Smooth muscle cell (in vitro differentiated cells): ENCODE measurements at regions not wholly inside any gene's neighbourhood (a gene's known extent, or its start where the extent isn't known, plus 50 kb on each side); places are given as distances from the start of the nearest gene placed in this dataset.

Experiments used
- DNase-seq: peaks from one replicate; lab custom pipeline; 2025; ENCODE audit not compliant: unreplicated experiment; lab: John Stamatoyannopoulos, UW
- H2AFZ ChIP-seq: fragments of 200-600 bp; sonication (generic); 2 replicates; pipeline ENCODE4 v1.6.0; 2016; ENCODE audit warnings: antibody characterized with exemption, low read depth, mild to moderate bottlenecking
- H3F3A ChIP-seq: fragments of 200-600 bp; sonication (generic); 2 replicates; pipeline ENCODE4 v1.6.0; 2017; ENCODE audit warnings: antibody characterized with exemption, low read depth
- H3K27ac ChIP-seq: fragments of 200-600 bp; sonication (generic); 2 replicates; pipeline ENCODE4 v1.5.1; 2016; ENCODE audit warnings: low read depth, mild to moderate bottlenecking
- H3K27me3 ChIP-seq: fragments of 200-600 bp; sonication (generic); 2 replicates; pipeline ENCODE4 v1.6.1; 2016; ENCODE audit warnings: low read depth, mild to moderate bottlenecking
- H3K36me3 ChIP-seq: fragments of 200-600 bp; sonication (generic); 2 replicates; pipeline ENCODE4 v1.5.1; 2016; ENCODE audit warnings: low read depth
- H3K4me1 ChIP-seq: fragments of 200-600 bp; sonication (generic); 2 replicates; pipeline ENCODE4 v1.5.1; 2016; ENCODE audit warnings: low read depth
- H3K4me2 ChIP-seq: fragments of 200-600 bp; sonication (generic); 2 replicates; pipeline ENCODE4 v1.6.0; 2016; ENCODE audit warnings: mild to moderate bottlenecking
- H3K4me3 ChIP-seq: fragments of 200-600 bp; sonication (generic); 2 replicates; pipeline ENCODE4 v1.5.1; 2016; ENCODE audit warnings: mild to moderate bottlenecking
- H3K79me2 ChIP-seq: fragments of 200-600 bp; sonication (generic); 2 replicates; pipeline ENCODE4 v1.6.0; 2016; ENCODE audit warnings: low read depth, mild to moderate bottlenecking
- H3K9ac ChIP-seq: fragments of 200-600 bp; sonication (generic); 2 replicates; pipeline ENCODE4 v1.6.0; 2016; ENCODE audit warnings: low read depth
- H3K9me3 ChIP-seq: fragments of 200-600 bp; sonication (generic); replicated peaks from 2 replicates; pipeline ENCODE4 v1.5.1; 2016; ENCODE audit warnings: low read depth
- H4K20me1 ChIP-seq: fragments of 200-600 bp; sonication (generic); 2 replicates; pipeline ENCODE4 v1.6.0; 2016; ENCODE audit warnings: low read depth
- WGBS: methylation state at CpG from one replicate; pipeline ENCODE4 v1.1.7; 2016; ENCODE audit warnings: low lambda C conversion rate; 5-methylcytosine and 5-hydroxymethylcytosine counted together
- TF ChIP-seq, protein P1 (sequence below): fragments of 200-600 bp; sonication (generic); IDR thresholded peaks from 2 replicates; pipeline ENCODE4 v1.5.1; 2017; ENCODE audit warnings: borderline replicate concordance, mild to moderate bottlenecking, antibody characterized with exemption; ENCODE audit not compliant: insufficient read depth, poor library complexity, severe bottlenecking

DNA sequence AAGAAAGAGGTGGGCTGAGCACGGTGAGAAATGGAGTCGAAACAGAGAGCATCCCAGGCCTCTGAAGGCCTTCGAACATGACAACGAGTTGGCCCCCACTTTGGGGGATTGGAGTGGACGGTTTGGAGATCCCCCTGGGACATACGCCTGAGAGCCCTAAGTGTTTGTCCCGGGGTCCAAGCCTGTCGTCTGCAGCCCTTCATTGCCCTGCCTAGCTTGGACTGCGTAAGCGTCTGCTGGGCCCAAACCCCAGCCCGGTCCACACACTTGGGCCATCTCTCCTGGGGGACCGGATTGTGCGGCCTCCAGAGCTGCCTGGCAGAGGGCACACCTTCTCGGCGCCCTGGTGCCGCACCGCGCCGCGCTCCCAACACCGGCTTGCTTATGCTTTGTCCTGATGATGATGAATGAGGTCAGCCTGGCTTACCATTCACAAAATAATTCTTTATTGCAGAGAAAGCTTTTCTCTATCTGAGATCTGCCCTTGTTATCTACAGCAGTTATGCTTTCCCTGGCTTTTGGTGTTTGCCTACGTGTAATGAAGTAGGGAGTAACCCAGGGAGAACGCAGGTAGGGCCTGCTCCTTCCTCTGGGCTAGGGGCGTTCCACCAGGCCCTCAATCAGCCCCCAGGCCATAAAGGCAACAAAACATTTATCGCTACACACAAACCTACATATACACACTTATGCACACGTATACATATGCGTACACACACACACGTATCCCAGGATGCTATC, 85.9 kb upstream of the PPARA start:
- H3K4me3 ChIP-seq: no peak overlapping the region
- TF ChIP-seq, protein P1, sequence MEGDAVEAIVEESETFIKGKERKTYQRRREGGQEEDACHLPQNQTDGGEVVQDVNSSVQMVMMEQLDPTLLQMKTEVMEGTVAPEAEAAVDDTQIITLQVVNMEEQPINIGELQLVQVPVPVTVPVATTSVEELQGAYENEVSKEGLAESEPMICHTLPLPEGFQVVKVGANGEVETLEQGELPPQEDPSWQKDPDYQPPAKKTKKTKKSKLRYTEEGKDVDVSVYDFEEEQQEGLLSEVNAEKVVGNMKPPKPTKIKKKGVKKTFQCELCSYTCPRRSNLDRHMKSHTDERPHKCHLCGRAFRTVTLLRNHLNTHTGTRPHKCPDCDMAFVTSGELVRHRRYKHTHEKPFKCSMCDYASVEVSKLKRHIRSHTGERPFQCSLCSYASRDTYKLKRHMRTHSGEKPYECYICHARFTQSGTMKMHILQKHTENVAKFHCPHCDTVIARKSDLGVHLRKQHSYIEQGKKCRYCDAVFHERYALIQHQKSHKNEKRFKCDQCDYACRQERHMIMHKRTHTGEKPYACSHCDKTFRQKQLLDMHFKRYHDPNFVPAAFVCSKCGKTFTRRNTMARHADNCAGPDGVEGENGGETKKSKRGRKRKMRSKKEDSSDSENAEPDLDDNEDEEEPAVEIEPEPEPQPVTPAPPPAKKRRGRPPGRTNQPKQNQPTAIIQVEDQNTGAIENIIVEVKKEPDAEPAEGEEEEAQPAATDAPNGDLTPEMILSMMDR: no peak
- H3K79me2 ChIP-seq: no peaks in the 10 kb centered on the region
- no peak overlapping the region for H3K9ac ChIP-seq
- no peaks in the 10 kb centered on the region for H3K4me1 ChIP-seq
- no peak overlapping the region for H3K27ac ChIP-seq
- no peaks in the 10 kb centered on the region for H3K9me3 ChIP-seq
- H3K4me2 ChIP-seq: no peak overlapping the region
- no peak for DNase-seq
- WGBS: 94% methylated on average over 28 of the region's 28 CpGs
- peaks cover 89% of the 10 kb centered on the region for H3K27me3 ChIP-seq
- no peaks in the 10 kb centered on the region for H3K36me3 ChIP-seq
- H4K20me1 ChIP-seq: no peaks in the 10 kb centered on the region
- no peak overlapping the region for H2AFZ ChIP-seq
- peaks cover 5% of the 10 kb centered on the region for H3F3A ChIP-seq

GRCh38 chr22:46064966-46065666, 85.2 kb upstream of the PPARA start:
- Histone ChIP-seq H3K4me3 (no peak overlapping the region), H4K20me1 (no peaks in the 10 kb centered on the region), H3K4me2 (no peak overlapping the region), H3F3A (peaks cover 5% of the 10 kb centered on the region), H3K4me1 (no peaks in the 10 kb centered on the region), H3K27me3 (peaks cover 90% of the 10 kb centered on the region), H2AFZ (no peak overlapping the region), H3K9me3 (no peaks in the 10 kb centered on the region), H3K36me3 (no peaks in the 10 kb centered on the region), H3K27ac (no peak overlapping the region), H3K79me2 (no peaks in the 10 kb centered on the region), H3K9ac (no peak overlapping the region)
- 90% methylated on average over 17 of the region's 17 CpGs for WGBS
- TF ChIP-seq, protein P1: no peak
- no peak for DNase-seq

- H3F3A ChIP-seq: peaks cover 5% of the 10 kb centered on the region
- 93% methylated on average over 2 of the region's 2 CpGs for WGBS
- H3K27me3 ChIP-seq: peaks cover 83% of the 10 kb centered on the region
- H3K79me2 ChIP-seq: no peaks in the 10 kb centered on the region
- H3K4me1 ChIP-seq: peaks cover 4% of the 10 kb centered on the region
- no peak overlapping the region for H3K9ac ChIP-seq
- H3K36me3 ChIP-seq: no peaks in the 10 kb centered on the region
- no peak overlapping the region for H3K27ac ChIP-seq
- H4K20me1 ChIP-seq: no peaks in the 10 kb centered on the region
- TF ChIP-seq, protein P1: no peak
- H2AFZ ChIP-seq: no peak overlapping the region
- H3K9me3 ChIP-seq: no peaks in the 10 kb centered on the region
- H3K4me3 ChIP-seq: no peak overlapping the region
- no peak for DNase-seq
- H3K4me2 ChIP-seq: no peak overlapping the region
Measured at GRCh38 chr22:46065691-46066454, 84.5 kb upstream of the PPARA start.
